ENCODE measurements at regions not wholly inside any gene's neighbourhood (a gene's known extent, or its start where the extent isn't known, plus 50 kb on each side); places are given as distances from the start of the nearest gene placed in this dataset.

DNA sequence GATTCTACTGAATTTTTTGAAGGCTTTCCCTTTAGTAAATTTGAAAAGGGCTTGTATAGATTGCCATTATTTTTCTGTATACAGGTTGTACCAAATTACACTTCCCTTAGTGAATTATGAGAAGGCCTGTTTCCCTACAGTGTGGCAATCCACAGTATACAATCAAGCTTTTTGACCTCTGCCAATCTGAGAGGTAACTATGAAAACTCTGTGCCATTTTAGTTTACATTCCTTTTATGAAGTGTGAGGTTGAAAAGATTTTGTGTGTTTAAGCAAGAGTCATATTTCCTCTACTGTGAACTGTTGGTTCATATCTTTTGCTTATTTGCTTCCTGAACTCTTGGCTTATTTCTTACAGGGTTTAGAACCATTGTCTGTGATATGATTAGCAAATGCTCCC, 432.5 kb downstream of the KCNA4 start:
- TF ChIP-seq, protein P1, sequence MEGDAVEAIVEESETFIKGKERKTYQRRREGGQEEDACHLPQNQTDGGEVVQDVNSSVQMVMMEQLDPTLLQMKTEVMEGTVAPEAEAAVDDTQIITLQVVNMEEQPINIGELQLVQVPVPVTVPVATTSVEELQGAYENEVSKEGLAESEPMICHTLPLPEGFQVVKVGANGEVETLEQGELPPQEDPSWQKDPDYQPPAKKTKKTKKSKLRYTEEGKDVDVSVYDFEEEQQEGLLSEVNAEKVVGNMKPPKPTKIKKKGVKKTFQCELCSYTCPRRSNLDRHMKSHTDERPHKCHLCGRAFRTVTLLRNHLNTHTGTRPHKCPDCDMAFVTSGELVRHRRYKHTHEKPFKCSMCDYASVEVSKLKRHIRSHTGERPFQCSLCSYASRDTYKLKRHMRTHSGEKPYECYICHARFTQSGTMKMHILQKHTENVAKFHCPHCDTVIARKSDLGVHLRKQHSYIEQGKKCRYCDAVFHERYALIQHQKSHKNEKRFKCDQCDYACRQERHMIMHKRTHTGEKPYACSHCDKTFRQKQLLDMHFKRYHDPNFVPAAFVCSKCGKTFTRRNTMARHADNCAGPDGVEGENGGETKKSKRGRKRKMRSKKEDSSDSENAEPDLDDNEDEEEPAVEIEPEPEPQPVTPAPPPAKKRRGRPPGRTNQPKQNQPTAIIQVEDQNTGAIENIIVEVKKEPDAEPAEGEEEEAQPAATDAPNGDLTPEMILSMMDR (IDR thresholded peaks at IDR 0.05) = no peak

- TF ChIP-seq, protein P1 (IDR thresholded peaks at IDR 0.05) = no peak
Measured at GRCh38 chr11:29578806-29579205, 438.0 kb downstream of the KCNA4 start.

DNA sequence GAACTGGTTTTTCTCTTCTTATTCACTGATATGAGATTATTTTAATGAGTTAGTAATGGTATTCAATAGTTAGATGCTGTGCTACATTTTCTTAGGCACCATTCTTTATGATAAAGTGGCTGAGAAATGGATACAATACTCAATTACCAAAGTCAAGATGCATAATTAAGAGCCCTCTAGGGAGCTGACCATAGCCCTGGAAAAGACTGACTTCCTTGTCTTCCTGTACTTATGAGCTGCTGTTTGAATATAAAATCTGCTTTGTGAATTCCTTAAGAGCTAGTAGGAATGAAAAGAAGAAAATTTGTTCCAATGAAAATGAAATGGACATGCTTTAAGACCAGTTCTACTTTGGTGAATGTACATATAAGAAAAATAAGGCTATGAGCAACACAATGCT, 452.3 kb downstream of the KCNA4 start:
- TF ChIP-seq, protein P1 (IDR thresholded peaks at IDR 0.05) = no peak

DNA sequence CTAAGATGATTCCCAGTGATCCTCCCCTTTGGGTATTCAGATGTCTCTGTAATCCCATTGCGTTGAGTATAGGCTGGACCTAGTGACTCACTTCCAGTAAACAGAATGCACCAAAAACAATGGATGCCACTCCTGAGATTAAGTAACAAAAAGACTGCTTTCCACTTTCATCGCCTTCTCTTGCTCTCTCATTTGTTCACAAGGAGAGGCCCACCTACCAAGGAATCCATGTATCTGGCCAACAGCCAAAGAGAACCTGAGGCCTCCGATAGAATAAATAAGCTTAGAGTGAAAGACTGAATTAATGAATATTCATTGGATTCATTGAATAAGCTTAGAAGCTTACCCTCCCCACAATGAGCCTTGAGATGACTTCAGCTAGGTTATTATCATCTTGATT, 454.6 kb downstream of the KCNA4 start:
- TF ChIP-seq, protein P1 (IDR thresholded peaks at IDR 0.05) = no peak

DNA sequence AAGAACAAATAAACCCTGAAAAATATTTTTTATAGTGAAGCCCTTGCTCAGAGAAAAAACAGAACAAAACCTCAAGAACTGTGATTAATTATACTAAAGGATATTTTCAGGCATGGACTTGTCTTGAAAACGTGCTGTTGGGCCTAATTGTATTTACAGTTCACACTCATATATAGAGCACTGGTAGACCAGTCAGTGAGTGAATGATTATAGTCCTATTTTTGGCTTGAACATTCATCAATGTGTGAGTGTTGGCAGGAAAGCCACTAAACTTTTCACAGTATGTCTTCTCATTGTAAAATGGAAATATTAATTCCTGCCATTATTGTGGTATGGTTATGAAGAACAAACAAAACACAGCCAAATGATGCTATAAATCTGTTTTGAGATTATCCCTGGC, 462.8 kb downstream of the KCNA4 start:
- TF ChIP-seq, protein P1 (IDR thresholded peaks at IDR 0.05) = no peak

DNA sequence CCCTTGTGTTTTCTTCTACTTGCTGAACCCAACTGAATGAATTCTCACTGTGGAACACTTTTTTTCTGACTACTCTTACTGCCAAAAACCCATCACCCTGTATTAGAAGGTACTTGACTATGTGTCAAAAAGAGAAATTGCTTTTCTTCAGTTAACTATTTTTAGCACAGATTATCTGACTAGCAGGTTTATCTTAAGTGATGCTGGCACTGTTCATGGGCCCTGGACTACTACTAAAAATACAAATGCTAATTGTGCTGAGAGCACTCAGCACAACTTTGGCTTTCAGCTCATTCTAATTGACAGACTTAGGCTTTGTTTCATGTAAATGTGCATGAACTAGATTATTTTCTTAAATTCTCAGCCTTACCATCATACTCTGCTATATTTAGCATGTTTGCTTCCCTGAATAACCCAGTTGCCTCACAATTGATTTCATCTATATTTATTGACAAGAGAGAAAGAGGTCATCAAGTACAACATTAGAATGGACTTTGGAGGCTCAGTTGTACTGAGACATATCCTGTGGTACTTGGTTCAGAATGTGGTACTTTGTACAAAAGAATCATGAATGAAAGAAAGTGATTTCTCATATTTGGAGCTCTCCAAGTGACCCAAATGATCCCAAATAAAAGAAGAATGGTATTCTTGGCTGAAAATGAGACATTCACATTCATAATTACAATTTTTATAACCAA, 478.3 kb downstream of the KCNA4 start:
- TF ChIP-seq, protein P1 (IDR thresholded peaks at IDR 0.05) = no peak

- TF ChIP-seq, protein P1 (IDR thresholded peaks at IDR 0.05) = no peak
Measured at GRCh38 chr11:29534836-29535235, 482.0 kb downstream of the KCNA4 start.

DNA sequence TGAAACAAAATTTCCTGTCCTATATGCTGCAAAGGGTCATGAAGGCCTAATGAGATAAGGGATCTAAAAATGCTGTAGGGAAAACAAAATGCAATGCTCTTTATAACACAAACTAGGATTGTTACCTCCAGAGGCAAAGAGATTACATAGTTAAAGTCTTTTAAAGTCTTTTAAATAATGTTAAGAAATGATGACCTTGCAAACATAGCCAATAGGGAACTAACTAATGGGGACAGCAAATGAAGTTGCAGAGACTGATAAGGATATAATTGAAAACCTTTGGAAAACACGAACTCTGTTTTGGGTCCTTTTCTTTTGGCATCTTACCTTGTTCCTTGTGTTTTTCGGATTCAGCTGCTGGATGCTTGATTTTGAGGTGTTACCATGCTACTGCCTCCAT, 485.9 kb downstream of the KCNA4 start:
- TF ChIP-seq, protein P1 (IDR thresholded peaks at IDR 0.05) = no peak

Measured in LNCAP (cell line).